HUES64 (cell line): ENCODE measurements at regions not wholly inside any gene's neighbourhood (a gene's known extent, or its start where the extent isn't known, plus 50 kb on each side); places are given as distances from the start of the nearest gene placed in this dataset.

Experiments used
- H3K27ac ChIP-seq: 2 replicates; pipeline ENCODE4 v1.7.0; 2013; ENCODE audit warnings: low read depth, low read length, inconsistent platforms
- H3K27me3 ChIP-seq: 2 replicates; pipeline ENCODE4 v1.6.1; 2013; ENCODE audit warnings: mild to moderate bottlenecking, low read length; ENCODE audit not compliant: insufficient read depth
- H3K36me3 ChIP-seq: 2 replicates; pipeline ENCODE4 v1.6.1; 2013; ENCODE audit warnings: mild to moderate bottlenecking, low read length; ENCODE audit not compliant: insufficient read depth
- H3K4me1 ChIP-seq: 2 replicates; pipeline ENCODE4 v1.6.1; 2013; ENCODE audit warnings: mild to moderate bottlenecking, low read length, moderate library complexity; ENCODE audit not compliant: insufficient read depth
- H3K4me3 ChIP-seq: 2 replicates; pipeline ENCODE4 v1.5.1; 2013; ENCODE audit warnings: mild to moderate bottlenecking, low read length, moderate library complexity
- H3K9ac ChIP-seq: 2 replicates; pipeline ENCODE4 v1.6.1; 2013; ENCODE audit warnings: mild to moderate bottlenecking, low read depth, low read length
- H3K9me3 ChIP-seq: 2 replicates; pipeline ENCODE4 v1.6.1; 2013; ENCODE audit warnings: low read depth, low read length; ENCODE audit not compliant: insufficient read depth
- WGBS: fragments of 150-250, 120-280 bp; methylation state at CpG from one replicate; pipeline ENCODE4 v1.1.7; 2013; ENCODE audit warnings: missing lambda C conversion rate; 5-methylcytosine and 5-hydroxymethylcytosine counted together

- Histone ChIP-seq H3K36me3 (no peaks in the 10 kb centered on the region), H3K9ac (no peak overlapping the region), H3K27ac (no peak overlapping the region), H3K27me3 (no peaks in the 10 kb centered on the region), H3K4me1 (no peaks in the 10 kb centered on the region; the same call in 1 of the 2 replicates), H3K9me3 (no peaks in the 10 kb centered on the region), H3K4me3 (no peak overlapping the region)
- 92% methylated on average over 1 of the region's 1 CpG for WGBS
These were observed 1053.1 kb downstream of the STIM2 start for GRCh38 chr4:27913738-27914137.

- 88% methylated on average over 1 of the region's 2 CpGs for WGBS
- Histone ChIP-seq H3K27ac (no peak overlapping the region), H3K4me3 (no peak overlapping the region), H3K36me3 (no peaks in the 10 kb centered on the region), H3K4me1 (no peaks in the 10 kb centered on the region; the same call in 1 of the 2 replicates), H3K9me3 (no peaks in the 10 kb centered on the region), H3K27me3 (no peaks in the 10 kb centered on the region), H3K9ac (no peak overlapping the region)
These were observed 1055.2 kb downstream of the STIM2 start for GRCh38 chr4:27915822-27916221.

- Histone ChIP-seq H3K9me3 (no peaks in the 10 kb centered on the region), H3K36me3 (no peaks in the 10 kb centered on the region), H3K9ac (no peak overlapping the region), H3K4me3 (no peak overlapping the region), H3K27ac (no peak overlapping the region), H3K4me1 (no peaks in the 10 kb centered on the region; the same call in 1 of the 2 replicates), H3K27me3 (no peaks in the 10 kb centered on the region)
- 95% methylated on average over 2 of the region's 2 CpGs for WGBS
These were observed 1056.0 kb downstream of the STIM2 start for GRCh38 chr4:27916452-27917184.

GRCh38 chr4:27917381-27917780 is 1056.7 kb downstream of the STIM2 start:
- Histone ChIP-seq H3K4me3 (no peak overlapping the region), H3K27me3 (no peaks in the 10 kb centered on the region), H3K4me1 (no peaks in the 10 kb centered on the region; the same call in 1 of the 2 replicates), H3K36me3 (no peaks in the 10 kb centered on the region), H3K27ac (no peak overlapping the region), H3K9ac (no peak overlapping the region), H3K9me3 (no peaks in the 10 kb centered on the region)
- 87% methylated on average over 2 of the region's 2 CpGs for WGBS

- no peaks in the 10 kb centered on the region for H3K36me3 ChIP-seq
- H3K9me3 ChIP-seq: no peaks in the 10 kb centered on the region
- WGBS: 93% methylated on average over 3 of the region's 4 CpGs
- no peak overlapping the region for H3K9ac ChIP-seq
- H3K4me1 ChIP-seq: no peaks in the 10 kb centered on the region; the same call in 1 of the 2 replicates
- H3K27ac ChIP-seq: no peak overlapping the region
- H3K4me3 ChIP-seq: no peak overlapping the region
- H3K27me3 ChIP-seq: no peaks in the 10 kb centered on the region
These were observed 1060.6 kb downstream of the STIM2 start for GRCh38 chr4:27921231-27921630.

- Histone ChIP-seq H3K27me3 (no peaks in the 10 kb centered on the region), H3K27ac (no peak overlapping the region), H3K4me1 (no peaks in the 10 kb centered on the region), H3K4me3 (no peak overlapping the region), H3K9ac (no peak overlapping the region), H3K9me3 (no peaks in the 10 kb centered on the region), H3K36me3 (no peaks in the 10 kb centered on the region)
- 93% methylated on average over 1 of the region's 4 CpGs for WGBS
These were observed 1068.3 kb downstream of the STIM2 start for GRCh38 chr4:27928761-27929540.

- Histone ChIP-seq H3K27me3 (no peaks in the 10 kb centered on the region), H3K4me1 (no peaks in the 10 kb centered on the region), H3K9me3 (no peaks in the 10 kb centered on the region), H3K36me3 (no peaks in the 10 kb centered on the region), H3K4me3 (no peak overlapping the region), H3K9ac (no peak overlapping the region), H3K27ac (no peak overlapping the region)
- 94% methylated on average over 2 of the region's 3 CpGs for WGBS
These were observed 1069.7 kb downstream of the STIM2 start for GRCh38 chr4:27930291-27930690.

GRCh38 chr4:27930976-27931375 is 1070.3 kb downstream of the STIM2 start:
- H3K9ac ChIP-seq: no peak overlapping the region
- H3K9me3 ChIP-seq: no peaks in the 10 kb centered on the region
- WGBS: 100% methylated on average over 1 of the region's 1 CpG
- no peaks in the 10 kb centered on the region for H3K27me3 ChIP-seq
- H3K36me3 ChIP-seq: no peaks in the 10 kb centered on the region
- no peaks in the 10 kb centered on the region for H3K4me1 ChIP-seq
- no peak overlapping the region for H3K27ac ChIP-seq
- no peak overlapping the region for H3K4me3 ChIP-seq

GRCh38 chr4:27931584-27931983 is 1070.9 kb downstream of the STIM2 start:
- H3K9me3 ChIP-seq: no peaks in the 10 kb centered on the region
- no peaks in the 10 kb centered on the region for H3K4me1 ChIP-seq
- WGBS: no CpG with 5 or more reads among the region's 1 CpG
- H3K36me3 ChIP-seq: no peaks in the 10 kb centered on the region
- no peak overlapping the region for H3K27ac ChIP-seq
- H3K9ac ChIP-seq: no peak overlapping the region
- H3K27me3 ChIP-seq: no peaks in the 10 kb centered on the region
- no peak overlapping the region for H3K4me3 ChIP-seq

GRCh38 chr4:27934871-27935270 is 1074.2 kb downstream of the STIM2 start:
- no peaks in the 10 kb centered on the region for H3K4me1 ChIP-seq
- H3K36me3 ChIP-seq: no peaks in the 10 kb centered on the region
- no peak overlapping the region for H3K9ac ChIP-seq
- WGBS: 100% methylated on average over 1 of the region's 1 CpG
- H3K4me3 ChIP-seq: no peak overlapping the region
- no peak overlapping the region for H3K27ac ChIP-seq
- H3K9me3 ChIP-seq: no peaks in the 10 kb centered on the region
- no peaks in the 10 kb centered on the region for H3K27me3 ChIP-seq

GRCh38 chr4:27946799-27947198 is 1086.2 kb downstream of the STIM2 start:
- no peaks in the 10 kb centered on the region for H3K4me1 ChIP-seq
- no peaks in the 10 kb centered on the region for H3K9me3 ChIP-seq
- no peak overlapping the region for H3K9ac ChIP-seq
- H3K27ac ChIP-seq: no peak overlapping the region
- H3K27me3 ChIP-seq: no peaks in the 10 kb centered on the region
- H3K4me3 ChIP-seq: no peak overlapping the region
- 92% methylated on average over 1 of the region's 1 CpG for WGBS
- no peaks in the 10 kb centered on the region for H3K36me3 ChIP-seq
